DMS 273 (cell line): ENCODE measurements at regions not wholly inside any gene's neighbourhood (a gene's known extent, or its start where the extent isn't known, plus 50 kb on each side); places are given as distances from the start of the nearest gene placed in this dataset.
A peak's percentile ranks its signal among the peaks of the same experiment; 100 is the strongest.
"Not testable (repeated sequence)": the region's sequence is repeated elsewhere in the genome, so short reads cannot be mapped to it uniquely, and the experiment has no call there.

ENCODE experiments used
- DNase-seq: peaks from one replicate; lab custom pipeline; 2025; ENCODE audit not compliant: unreplicated experiment; lab: John Stamatoyannopoulos, UW

DNA sequence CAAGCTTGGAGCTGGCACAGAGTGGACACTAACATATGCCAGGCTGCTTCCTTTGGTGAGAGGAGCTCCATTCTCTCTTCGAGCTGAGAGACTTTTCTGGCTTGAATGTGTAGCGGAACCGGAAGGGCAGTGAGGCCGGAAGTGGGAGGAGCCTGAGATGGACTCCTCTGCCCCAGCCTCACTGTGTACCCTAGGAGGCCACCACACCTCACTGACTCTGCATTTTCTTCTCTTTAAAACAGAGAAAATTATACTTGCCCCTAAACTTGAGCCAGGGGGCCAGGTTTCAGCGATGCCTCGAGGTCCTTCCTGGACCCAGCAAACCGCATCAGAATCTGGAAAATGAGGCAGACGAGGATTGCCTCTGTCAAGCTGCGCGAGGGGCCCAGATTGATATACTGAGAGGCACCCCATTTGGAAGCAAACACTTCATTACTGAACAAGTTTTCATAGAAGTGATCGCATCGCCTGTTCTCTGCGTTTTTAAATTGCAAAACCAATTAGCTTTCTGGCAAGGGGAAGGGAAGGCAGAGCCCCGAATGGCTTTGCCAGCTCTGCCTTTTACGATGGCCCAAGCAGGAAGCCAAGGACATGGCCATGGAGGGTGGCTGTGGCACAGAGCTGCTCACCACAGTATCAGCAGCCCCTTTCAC, 708.1 kb downstream of the PTPRU start:
- DNase-seq, result no peak

DNA sequence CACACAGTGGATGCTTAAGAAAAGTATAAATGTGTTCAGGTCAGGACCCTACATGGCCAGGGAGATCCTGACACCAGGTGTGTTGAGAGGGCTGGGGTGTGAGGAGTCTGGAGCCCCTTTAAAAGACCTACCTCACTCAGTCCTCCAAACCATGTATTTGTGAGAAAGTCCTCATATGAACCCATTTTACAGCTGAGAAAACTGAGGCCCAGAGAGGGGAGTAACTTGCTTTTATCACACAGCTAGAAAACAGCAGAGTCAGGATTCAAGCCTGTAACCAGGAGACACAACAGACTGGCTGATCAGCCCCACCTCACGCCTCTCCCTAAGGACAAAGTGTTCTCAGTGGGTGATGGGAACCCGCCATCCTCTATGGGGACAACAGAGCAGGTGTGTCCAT, 706.7 kb downstream of the PTPRU start:
- DNase-seq, result no peak

DNA sequence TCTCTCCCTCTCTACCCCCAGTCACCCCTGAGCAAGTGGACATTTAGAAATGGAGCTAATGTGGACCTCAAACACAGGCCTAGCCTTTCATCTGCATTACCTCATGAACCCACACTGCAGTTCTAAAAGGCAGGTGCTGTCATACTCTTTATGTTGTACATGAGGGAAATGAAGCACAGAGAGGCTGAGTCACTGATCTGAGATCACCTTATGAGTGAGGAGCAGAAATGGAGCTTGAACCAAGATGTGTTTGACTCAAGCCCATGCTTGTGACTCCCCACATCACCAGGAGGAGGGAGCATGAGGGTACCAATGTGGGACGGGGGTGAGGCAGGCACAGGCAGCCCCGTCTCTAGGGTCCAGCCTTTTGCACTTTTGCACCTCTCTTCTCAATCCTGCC, 702.8 kb downstream of the PTPRU start:
- no peak for DNase-seq

DNA sequence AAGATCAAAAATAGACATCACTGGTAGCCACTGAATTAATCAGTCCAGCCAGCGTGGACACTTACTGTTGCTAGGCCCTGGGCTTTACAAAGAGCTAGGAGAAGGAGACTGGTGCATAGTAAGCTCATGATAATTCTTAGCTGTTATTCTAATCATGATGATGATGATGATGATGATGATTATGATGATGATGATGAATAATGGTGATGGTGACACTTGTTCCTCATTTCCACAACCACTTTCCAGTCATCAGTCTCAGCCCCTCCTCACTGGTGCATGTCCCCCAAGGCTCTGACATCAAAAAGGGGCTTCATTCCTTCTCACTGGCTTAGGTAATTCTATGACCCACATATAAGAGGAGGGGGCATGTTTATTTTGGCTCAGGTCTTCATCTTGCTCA, 701.0 kb downstream of the PTPRU start:
- no peak for DNase-seq

DNA sequence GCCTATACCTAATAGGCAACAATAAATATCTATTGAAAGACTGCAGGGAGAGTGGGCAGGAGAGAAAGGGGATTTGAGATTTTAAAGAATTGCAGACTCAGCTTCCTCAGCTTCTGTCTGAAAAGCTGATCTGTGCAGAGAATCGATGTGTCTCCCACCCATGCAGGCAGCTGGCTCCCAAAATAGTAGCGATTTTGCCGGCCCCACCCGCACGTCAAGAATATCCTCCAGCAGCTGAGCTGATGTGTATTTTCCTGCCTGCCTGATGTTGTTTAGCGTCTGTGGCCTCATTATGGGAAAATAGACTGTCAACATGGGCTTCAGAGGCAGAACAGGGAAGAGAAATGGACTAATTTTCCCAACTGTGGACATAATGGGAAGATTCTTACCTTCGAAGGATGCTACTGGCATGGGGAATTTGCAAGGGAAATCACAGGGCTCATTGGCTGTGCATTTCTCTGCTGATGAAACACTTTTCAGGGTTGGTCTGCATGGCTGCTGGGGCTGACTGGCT, 699.8 kb downstream of the PTPRU start:
- DNase-seq, result no peak

DNA sequence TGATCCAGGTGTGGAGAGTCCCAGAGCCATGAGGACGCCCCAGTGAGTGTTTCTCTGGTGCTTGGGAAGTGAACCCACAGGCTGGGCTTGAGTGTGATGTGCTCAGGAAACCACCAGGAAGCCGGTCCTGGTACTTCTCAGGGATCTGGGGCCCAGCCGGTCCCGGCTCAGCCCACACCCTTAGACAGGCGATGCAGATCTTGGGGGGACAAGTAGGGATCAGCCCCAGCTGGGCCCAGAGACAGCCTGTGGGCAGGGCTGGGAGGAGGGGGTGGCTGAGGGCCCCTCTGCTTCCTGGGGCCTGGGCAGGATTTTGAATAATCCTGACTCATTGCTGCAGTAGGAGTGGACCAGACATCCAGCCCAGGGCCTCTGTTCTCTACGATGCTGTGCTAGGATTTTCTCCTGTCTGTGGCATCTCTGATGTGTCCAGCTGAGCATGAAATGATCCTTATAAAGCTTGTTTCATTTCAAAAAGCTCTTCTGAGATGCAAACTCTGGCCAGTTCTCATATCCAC, 698.0 kb downstream of the PTPRU start:
- no peak for DNase-seq

DNA sequence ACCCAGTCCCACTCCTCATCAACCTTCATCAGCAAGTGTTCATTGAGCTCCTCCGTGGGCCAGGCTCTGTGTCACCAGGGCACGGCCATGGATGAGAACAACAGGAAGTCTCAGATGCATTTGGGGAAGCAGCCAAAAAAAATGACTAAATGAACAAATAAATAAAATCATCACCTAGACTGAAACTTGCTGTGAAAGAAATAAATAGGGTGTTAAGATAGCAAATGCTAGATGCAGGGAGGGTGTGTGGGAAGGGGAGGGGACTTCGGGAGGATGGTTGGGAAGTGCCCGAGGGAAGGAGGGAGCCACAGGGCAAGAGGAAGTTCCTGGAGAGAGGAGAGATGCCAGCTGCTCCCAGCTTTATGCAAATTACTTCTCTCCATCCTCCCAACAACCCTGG, 696.7 kb downstream of the PTPRU start:
- DNase-seq, result no peak

DNA sequence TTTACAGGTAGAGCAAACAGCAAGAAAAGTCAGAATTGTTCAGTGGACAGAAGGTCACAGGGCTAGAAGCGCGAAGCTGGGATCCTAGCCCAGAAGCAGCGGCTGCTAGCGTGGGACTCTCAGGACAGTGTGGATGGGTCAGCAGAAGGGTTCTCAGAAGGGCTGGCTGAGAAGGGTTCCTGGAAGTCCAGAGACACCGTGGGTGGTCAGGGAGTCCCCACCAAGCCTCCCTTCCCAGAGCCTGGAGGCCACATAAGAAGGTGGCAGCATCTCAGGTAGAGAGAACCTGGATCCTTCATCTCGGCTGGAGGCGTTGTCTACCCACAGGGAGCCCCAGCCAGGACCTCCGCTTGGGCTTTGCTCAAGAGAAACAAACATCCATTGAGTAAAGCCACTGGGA, 696.3 kb downstream of the PTPRU start:
- no peak for DNase-seq

DNA sequence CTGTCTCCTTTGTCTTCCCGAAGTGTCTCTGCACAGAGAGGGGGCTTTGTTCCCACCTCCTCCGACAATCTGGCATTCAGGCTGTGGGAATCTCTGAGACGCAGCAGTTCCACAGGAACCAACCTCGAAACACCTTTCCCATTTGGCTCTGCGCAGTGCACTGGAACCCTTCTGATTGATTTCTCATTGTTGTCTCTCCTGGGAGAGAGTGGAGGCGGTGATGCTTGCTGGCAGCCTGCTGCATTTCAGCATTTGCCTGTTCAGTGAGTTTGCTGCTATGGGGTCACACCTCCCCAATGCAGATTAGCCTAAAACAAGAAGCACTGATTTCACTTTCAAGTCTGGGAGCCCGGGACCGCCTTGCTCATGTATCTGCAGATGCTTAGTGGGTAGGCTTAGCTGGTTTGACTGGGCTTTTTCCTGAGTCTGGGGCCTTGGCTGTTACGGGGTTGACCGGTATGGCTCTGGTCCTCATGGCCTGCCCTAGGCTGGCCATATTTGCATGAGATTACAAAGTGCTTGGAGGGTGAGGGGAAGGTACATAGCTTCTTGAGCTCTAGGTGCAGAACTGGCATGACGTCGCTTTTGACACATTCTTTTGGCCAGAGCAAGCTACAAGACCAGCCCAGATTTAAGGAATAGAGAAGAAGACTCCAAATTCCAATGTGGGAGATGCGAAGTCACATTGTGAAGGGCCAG, 695.3 kb downstream of the PTPRU start:
- DNase-seq, result no peak

DNA sequence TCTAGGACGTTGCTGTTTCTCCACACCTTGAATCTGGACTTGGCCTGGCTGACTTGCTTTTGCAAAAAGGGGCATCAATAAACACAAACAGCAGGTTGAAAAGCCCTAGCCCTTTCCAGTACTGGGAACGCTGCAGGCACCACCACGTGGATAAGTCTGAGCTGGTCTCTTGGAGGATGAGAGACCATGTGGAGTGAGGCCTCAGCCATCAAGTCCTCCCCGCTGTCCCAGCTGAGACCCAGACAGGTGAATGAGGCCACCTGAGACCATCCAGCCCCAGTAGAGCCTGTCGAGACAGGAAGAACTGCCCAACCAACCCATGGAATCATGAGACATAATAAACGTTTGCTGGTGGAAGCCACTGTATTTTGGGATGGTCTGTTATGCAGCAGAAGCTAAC, 688.7 kb downstream of the PTPRU start:
- DNase-seq, result no peak

DNA sequence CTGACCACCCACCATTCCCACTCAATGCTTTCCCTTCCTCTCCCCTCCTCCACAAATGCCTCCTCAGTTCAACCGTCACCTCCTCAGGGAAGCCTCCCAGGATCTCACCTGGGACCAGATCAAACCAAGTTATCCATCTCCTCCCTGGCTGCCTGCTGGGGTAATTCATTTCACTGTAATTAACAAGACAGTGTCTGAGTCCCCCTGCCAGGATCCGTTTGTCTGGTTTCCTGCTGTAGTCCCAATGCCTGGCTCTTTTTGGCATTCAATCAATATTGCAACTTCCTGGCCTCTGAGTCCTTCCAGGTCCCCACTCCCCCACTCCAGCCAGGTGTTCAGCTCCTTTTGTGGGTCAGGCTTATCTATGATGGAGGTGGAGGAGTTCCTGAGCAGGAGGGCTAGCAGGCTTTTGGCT, 687.7 kb downstream of the PTPRU start:
- peak; percentile 25 for DNase-seq

DNA sequence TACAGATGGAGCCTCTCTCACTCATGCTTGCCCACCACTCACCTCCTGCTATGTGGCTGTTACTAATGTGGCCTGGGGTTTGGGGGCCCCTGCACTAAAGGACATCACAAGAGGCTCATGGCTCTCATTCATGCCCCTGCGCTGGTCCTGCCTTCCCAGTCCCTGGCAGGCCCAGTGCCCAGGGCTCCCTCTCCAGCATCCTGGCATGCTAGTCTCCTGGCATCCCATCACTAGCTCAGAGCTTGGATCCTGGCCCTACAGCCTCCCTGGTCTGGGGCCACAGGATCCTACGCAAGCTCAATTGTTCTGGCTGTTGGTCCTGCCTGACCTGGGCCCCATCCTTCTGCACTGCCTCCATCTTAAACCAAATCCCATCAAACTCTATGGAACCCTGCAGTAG, 685.4 kb downstream of the PTPRU start:
- no peak for DNase-seq

DNA sequence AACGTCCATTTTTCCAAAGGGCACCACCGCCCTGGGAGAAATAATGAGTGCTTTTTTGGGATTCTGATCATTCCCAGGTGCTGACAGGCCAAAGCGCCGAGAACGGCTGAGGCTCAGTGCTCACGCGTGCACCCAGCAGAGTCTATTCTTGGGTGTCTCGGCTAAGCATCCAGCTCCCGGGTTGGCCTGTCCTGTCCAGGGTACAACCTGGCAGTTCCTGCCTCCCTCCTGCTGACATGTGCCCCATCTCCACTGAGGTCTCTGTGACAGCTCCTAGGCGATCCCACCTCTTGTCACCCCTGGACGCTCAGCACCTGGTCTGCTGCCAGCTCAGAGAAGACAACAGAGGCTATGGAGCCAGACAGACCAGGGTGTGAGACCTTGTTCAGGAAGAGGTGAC, 684.5 kb downstream of the PTPRU start:
- DNase-seq, result no peak

DNA sequence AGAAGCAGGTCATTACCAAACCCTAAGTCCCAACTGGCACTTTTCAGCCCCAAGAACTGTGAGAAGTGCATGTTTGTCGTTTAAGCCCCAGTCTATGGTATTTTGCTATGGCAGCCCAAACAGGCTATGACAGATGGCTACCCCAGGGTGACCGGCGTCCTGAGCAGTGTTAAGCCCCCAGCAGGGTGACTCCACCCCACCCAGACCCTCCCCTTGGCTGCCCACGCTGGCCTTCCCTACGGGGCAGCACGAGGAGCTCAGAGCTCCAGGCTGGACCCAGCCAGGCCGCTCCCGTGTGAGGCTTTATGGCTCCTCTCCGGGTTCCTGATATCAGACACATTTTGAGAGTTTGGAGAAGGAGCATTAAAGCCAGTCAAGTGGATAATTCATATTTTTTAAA, 684.0 kb downstream of the PTPRU start:
- no peak for DNase-seq

DNA sequence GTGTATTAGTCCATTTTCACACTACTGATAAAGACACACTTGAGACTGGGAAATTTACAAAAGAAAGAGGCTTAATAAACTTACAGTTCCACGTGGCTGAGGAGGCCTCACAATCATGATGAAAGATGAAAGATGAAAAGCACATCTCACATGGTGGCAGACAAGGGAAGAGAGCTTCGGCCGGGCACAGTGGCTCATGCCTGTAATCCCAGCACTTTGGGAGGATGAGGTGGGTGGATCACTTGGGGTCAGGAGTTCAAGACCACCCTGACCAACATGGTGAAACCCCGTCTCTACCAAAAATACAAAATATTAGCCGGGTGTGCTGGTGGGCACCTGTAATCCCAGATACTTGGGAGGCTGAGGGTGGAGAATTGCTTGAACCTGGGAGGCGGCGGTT, 682.7 kb downstream of the PTPRU start:
- DNase-seq, result not testable (repeated sequence)

DNA sequence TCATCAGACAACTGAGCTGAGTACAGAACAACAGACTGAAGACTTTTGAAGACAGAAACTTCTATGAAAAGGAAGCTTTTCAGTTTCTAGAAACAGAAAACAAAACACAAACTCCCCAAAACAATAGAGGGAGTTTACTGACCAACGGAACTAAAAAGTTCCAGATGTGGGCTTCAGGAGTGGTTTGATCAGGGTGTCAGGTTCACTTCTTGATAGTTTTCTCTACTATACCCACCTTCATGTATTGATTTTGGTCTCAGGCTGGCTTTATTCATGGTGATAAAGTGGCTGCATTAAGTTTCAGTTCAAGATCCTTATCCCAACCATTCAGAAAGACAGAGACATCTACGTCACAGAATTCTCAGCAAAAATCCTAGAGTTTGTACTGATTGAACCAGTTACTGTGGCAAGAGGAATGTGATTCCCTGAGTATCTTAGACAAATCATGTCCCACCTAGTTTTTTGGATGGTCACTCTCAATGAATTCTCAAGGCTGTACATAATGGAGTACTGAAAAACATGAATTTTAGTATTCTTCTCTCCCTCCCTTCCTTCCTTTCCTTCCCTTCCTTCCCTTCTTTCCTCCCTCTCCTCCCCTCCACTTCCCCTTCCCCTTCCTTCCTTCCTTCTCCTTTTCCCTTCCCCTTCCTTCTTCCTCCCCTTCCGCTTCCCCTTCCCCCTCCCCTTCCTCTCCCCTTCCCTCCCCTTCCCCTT, 680.5 kb downstream of the PTPRU start:
- no peak for DNase-seq

DNA sequence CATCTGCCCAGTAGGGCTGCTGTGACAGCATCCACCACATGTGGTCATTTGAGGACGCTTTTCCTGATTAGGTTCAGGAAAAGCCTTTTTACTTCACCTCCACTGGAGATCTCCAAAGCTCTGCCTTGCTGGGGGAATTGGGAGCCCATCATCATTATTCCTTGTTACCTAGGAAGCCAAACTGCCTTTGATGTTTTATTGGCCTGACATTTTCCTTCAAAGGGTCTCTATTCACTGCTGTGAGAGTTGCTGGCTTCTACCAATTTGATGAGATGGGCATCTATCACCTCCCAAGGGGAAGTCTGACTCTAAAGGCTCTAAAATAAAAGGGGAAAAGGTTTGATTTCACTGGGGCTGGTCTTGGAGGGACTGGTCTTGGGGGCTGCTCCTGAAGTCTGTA, 678.6 kb downstream of the PTPRU start:
- no peak for DNase-seq

DNA sequence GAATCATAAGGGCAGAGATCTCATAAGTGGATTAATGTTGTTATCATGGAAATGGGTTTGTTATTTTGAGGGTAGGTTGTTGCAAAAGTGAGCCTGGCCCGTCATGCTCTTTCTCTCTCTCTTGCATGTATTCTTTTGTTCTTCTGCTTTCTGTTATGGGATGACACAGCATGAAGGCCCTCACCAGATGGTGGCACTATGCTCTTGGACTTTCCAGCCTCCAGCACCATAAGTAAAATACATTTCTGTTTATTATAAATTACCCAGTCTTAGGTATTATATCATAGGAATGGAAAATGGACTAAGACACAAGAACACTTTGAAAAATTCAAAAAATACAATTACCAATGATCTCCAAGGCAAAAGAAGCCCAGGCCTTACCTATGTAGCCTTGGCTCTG, 676.1 kb downstream of the PTPRU start:
- DNase-seq, result peak; percentile 10

DNA sequence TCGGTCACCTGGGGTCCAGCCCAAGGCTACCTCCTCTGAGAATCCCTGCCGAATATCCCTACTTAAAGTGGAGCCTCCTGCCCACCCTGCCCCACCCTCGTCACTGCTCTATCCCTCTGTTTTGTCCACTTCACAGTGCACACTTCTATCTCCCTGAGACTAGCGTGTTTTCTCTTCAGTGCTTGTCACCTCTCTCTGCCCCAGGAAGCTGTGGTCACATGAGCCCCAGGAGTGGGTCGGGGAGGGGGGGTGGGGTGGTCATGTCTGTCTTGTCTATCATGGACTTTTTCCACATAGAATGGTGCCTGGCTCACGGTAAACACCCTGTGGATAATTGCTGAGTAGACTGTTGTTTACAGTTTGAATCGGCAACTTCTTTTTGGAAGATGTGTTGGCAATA, 673.6 kb downstream of the PTPRU start:
- DNase-seq, result no peak

DNA sequence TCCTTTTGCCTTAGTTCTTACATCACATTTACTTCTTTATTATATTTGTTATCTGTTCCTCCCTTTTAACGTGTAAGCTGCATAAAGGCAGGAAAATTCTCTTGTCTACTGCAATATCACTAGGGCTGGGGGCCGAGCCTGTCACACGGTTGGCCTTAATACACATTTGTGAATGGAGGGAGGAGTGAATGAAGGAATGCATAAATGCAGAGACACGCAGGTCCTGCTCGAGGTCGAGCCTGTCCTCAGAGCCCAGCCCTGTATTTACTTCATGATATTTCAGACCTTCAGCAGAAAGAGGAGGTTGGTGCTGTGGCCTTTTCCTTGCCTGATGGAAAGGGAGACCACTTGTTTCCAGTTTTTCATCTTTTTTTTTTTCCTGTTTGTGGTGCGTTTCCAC, 671.3 kb downstream of the PTPRU start:
- no peak for DNase-seq

DNA sequence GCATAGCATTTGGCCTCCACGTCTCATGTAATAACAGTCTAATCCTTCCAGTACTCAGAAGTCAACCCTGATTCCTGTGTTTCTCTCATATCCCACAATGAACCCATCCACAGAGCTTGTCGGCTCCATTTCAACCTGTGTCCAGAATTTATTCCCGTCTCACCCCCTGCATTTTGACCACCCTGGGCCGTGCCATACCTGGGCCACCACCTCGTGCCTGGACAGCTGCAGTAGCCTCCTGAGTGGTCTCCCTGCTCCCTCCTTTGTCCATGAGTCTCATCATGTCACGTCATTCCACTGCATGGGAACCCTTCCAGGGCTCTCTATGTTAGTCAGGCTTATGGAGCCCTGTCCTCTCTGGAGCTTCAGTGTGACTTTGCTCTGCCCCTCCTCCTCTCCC, 670.6 kb downstream of the PTPRU start:
- no peak for DNase-seq

DNA sequence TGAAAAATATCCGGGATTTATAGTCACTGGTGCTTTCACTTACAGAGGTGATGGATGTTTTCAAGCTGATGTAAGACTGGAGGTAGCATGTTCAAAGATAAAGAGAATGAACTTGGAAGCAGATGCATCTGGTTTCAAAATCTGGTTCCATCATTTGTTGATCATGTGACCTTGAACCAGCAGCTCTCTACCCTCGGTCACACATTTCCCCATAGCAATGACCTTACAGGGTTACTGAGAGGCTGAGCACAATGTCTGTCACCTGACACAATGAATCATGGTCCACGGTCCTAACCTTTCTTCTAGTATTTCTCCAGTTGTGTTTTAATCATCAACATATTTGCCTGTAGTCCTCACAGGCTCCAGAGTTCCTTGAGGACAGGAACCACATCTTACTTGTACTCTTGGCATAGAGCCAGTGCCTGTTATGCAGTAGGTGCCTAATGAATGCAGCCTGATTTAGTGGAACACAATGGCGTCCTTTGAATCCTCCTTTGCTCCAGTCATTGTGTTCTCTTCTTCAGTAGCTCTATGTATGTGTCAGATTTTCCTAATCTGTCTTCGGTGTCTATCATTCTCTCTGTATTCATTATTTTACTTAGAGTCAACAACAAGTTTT, 667.3 kb downstream of the PTPRU start:
- no peak for DNase-seq
